HG03558 (cell line): ENCODE measurements at regions not wholly inside any gene's neighbourhood (a gene's known extent, or its start where the extent isn't known, plus 50 kb on each side); places are given as distances from the start of the nearest gene placed in this dataset.

Experiments
- ATAC-seq: cut with Tn5 transposase; IDR thresholded peaks from one replicate; pipeline ENCODE4 v1.9.1; 2021; ENCODE audit warnings: moderate number of reproducible peaks; ENCODE audit not compliant: unreplicated experiment; ENCODE audit errors: extremely low read depth

DNA sequence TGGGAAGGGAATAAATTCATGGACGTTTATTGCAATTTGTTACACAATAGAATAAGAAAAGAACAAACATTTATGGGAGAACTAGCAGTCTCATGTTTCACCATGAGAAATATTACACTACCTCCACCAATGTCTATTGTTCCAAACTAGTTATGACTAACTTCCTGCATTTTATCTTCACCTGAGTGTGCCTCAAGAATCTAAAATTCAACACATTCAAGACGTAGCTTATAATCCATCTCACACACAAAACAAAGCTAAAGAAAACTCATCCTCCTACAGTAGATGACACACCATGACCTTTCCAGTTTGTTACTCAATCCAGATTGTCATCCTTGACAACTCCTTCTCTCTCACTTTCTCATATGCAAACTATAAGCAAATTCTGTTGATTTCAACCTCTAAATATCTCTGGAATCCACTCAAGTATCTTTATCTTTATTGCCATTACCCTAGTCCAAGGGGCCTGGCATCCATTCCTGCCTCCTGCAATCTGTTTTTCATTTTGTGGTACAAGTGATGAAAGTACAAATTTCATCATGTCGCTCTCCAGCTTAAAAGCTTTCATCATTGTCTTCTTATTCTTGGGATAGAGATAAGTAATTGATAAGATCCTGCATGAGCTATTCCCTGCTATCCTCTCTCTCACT lies 229.9 kb downstream of the NR2F2 start:
- ATAC-seq: no peak

DNA sequence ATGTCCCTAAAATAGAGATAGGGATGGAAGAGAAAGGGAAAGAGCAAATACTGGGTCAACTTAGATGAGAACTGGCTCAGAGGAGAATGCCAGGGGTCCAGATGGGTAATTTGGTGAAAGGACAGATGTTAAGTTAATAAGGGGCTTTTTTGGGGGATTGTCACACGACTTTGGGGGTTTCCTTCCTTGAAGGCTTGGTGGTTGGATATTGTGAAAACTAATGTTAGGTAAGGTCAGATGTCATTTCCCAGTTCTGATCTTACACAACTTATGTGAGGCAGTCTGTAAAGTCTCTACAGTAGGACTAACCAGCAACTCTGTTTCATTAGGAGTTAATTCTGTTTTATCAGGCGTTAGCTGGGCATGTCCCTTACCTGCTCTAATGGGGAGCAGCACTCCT lies 231.1 kb downstream of the NR2F2 start:
- no peak for ATAC-seq

GRCh38 chr15:96564546-96564945 lies 234.0 kb downstream of the NR2F2 start:
- ATAC-seq: no peak

- no peak for ATAC-seq
Measured at GRCh38 chr15:96565266-96565665, 234.8 kb downstream of the NR2F2 start.

DNA sequence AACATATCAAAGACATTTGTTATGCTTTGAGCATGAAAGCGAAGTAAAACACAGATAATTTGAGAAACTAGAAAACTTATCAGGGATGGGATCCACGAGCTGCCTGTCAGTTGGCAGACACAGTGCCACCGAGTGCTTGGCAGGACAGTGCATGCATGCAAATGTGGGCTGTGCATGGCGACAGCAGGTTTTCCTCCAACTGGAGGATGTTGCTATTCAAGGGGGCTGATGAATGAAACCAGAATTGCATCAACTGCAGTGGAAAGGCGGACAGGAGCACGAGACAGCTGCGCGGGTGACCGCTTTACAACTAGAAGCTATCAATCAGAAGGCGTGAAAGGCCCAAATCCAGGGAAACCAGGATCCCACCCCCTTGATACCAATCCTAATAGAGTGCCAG lies 244.3 kb downstream of the NR2F2 start:
- no peak for ATAC-seq

- no peak for ATAC-seq
Measured at GRCh38 chr15:96576596-96576995, 246.1 kb downstream of the NR2F2 start.

DNA sequence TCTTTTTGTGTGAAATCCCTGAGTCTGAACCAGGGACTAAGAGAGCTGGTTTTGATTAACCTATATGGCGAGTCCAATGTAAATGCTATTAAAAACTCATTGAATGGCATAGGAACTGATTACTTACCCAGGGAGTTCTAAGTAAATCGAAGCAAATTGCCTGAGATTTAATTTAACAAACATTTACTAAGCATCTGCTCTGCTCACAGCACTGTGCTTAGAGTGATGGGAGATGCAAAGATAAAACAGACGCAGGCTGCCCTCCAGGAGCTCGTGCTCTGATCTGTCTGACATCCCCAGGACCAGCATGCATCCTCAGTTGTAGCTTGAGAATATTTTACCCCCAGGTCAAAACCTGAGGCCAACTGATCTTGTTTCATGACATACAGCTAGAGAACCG lies 247.9 kb downstream of the NR2F2 start:
- ATAC-seq: no peak

DNA sequence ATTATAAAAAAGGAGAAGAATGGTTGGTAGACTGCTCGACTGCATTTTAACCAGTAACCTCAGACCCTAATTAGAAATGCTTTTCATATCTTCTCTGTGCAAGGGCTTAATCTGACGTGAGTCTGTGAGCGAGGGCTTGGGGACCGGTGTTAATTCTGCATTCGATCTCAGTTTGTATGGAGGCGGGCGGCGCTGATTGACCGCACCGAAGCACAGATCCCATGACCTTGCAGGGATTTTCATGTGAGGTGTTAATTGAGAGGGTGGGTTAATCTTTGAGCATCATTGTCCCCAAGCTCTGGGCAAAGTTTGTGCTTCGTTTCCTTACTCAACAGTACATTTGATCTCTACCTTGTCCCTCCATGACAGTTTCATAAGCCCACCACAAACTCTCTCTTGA lies 250.9 kb downstream of the NR2F2 start:
- ATAC-seq: no peak

GRCh38 chr15:96582473-96582872 lies 252.0 kb downstream of the NR2F2 start:
- no peak for ATAC-seq

GRCh38 chr15:96583671-96584070 lies 253.2 kb downstream of the NR2F2 start:
- ATAC-seq: no peak

DNA sequence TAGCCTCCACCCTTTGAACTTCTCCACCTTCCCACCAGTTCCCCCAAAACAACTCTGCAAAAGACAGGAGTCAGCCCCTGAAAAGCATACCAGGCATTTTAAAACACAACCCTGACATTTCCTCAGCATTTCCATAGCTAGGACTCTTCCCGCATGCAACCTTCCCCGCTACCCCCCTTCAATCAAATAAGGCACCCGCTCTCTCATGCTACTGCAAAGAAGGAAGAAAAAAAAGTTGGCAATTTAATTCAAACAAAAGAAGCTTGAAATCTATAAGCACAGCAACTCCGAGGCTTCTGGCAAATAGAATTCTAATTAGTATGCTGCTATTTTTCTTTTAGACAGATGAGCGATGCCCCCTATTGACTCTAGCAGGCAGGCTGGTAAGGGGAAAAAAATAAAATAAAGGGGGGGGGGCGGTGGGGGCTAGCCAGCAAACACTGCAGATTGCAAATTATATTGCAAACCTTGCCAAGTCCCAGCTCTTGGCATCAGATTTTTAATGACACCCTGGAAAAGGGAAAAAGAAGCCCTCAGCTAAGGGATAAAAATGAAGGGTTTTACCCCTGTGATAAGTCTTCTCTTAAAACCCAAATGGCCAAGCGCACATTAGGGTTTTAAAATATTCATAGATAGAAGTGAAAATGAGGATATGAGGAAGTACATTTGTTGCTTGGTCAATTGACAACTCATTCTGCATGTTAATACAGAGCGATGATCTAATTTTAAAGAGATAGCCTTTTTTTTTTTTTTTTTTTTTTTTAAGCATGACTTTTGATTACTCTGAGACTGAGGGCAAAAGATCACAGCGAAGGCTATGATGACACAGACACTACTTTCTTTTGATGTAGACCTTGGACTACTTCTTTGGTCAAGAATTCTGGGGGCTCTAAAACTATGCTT lies 255.2 kb downstream of the NR2F2 start:
- ATAC-seq: no peak

GRCh38 chr15:96586901-96587300 lies 256.4 kb downstream of the NR2F2 start:
- ATAC-seq: no peak

DNA sequence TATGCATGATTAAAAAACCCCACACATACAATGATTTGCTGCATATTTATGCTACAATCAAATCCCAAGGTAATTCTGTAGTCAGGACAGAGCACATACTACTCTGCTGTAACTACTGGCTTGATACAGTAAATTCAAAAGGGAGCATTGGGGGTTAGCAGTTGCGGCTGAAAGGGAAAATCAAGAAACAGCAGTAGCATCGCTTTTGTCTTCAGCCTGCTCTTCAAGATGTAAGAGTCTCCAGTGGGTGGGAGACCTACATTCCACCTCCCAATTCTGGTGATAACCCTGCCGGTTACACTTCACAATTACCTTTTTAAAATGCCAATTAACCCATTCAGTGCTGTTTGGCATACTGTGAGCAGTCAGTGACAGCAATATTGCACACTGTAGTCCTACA lies 259.4 kb downstream of the NR2F2 start:
- no peak for ATAC-seq

DNA sequence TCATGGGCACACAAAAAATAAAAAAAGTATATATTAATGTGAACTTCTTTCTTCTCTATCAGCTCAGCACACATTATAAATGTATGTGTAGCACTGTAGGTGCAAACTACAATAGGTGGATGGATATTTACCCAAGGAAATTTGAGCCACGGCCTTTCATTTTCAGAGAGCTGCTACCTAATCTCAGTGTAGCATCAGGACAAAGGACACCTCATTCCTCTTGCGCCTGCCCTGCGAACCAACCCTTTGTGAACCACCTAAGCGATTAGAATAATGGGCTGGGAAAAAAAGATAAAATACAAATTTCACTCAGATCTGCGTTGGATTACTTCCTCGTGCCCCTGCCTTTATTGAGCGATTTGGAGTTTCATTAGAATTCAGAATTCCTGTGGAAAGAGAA lies 263.2 kb downstream of the NR2F2 start:
- no peak for ATAC-seq

DNA sequence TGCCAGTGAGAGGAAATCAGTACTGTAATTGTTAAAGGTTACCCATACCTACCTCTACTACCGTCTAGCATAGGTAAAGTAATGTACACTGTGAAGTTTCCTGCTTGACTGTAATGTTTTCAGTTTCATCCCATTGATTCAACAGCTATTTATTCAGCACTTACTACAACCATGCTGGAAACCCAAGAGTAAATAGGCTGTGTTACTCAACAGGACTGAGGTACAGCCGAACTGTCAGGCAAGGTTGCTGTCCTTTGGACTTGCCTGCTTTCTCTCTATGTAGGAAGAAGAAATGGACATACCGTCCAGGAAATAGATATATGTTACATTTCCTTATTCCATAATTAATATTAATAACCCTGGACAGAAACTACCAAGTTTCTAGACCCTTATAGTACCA lies 265.5 kb downstream of the NR2F2 start:
- no peak for ATAC-seq

GRCh38 chr15:96598514-96598913 lies 268.0 kb downstream of the NR2F2 start:
- ATAC-seq: no peak

- no peak for ATAC-seq
Measured at GRCh38 chr15:96599268-96599667, 268.8 kb downstream of the NR2F2 start.

DNA sequence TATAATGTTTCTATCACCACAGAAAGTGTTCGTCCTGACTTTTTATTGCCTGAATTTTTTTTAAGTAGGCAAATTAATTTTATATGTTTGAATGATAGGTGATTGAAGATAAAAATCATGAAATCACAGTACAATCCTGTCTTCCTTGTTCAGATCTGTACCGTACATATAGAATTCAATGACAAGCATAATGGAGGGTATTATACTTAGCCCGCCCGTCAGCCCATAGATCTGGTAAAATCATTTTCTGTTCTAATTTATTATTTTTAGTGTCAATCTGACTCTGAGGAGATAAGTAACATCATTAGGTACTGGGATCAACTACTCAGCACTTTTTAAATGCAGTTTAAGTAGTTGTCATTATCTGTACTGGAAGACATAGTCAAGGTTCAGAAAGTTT lies 269.9 kb downstream of the NR2F2 start:
- ATAC-seq: no peak

GRCh38 chr15:96606617-96607016 lies 276.1 kb downstream of the NR2F2 start:
- ATAC-seq: no peak

GRCh38 chr15:96610757-96611156 lies 280.3 kb downstream of the NR2F2 start:
- no peak for ATAC-seq

- no peak for ATAC-seq
Measured at GRCh38 chr15:96612917-96613316, 282.4 kb downstream of the NR2F2 start.

GRCh38 chr15:96619174-96619573 lies 288.7 kb downstream of the NR2F2 start:
- no peak for ATAC-seq
